Smooth muscle cell of the brain vasculature (primary cell): ENCODE measurements at regions not wholly inside any gene's neighbourhood (a gene's known extent, or its start where the extent isn't known, plus 50 kb on each side); places are given as distances from the start of the nearest gene placed in this dataset.

Experiments used
- DNase-seq: peaks from one replicate; pipeline ENCODE4 v3.0.0-alpha.2; 2012; ENCODE audit warnings: low read depth, low spot score

DNA sequence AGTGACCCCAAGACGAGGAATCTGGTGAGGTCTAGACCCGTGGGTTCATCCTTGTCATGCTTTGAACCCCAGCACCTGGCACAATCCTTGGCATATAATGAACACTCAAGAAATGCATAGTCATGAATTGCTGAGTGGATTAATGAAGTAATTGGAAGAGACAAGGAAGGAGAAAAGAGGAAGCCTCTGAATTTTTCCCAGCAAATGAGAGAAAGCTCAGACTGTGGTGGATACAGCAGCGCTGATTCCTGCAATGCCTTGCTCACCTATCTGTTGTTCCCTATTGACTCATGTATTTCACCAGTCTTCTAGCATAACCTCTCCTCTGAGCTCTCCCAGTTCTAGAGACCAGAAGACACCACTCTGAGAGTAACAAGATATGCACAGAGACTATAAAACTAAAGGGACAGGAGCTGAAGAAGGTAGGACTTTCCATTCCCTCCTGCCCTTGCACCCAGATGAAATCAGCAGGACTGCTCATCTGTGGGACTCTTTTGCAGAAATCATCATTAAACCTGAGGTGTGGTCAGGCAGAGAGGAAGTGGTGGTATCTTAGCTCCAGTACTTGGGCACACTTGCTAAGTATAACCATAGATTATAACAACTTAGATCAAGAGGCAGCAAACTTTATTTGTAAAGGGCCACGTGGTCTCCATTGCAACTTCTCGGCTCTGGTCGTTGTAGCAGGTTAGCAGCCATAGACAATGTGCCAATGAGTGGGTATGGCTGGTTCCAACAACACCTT lies 102.8 kb downstream of the MAF start:
- no peak for DNase-seq

DNA sequence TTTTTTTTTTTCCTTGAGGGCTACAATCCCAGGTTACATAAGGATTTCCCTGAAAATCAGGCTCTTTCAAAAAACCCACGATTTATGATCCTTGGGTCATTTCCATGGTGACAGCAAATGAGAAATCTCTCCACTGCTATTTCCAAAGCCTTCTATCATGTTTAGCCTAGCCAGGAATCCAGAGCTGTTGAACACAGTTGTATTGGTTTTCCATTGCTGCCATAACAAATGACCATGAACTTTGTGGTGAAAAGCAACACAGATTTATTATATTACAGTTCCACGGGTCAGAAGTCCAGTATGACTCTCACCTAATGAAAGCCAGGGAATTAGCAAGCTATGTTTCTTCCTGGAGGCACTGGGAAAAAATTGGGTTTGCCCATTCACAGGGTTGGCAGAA lies 106.6 kb downstream of the MAF start:
- DNase-seq = no peak

DNA sequence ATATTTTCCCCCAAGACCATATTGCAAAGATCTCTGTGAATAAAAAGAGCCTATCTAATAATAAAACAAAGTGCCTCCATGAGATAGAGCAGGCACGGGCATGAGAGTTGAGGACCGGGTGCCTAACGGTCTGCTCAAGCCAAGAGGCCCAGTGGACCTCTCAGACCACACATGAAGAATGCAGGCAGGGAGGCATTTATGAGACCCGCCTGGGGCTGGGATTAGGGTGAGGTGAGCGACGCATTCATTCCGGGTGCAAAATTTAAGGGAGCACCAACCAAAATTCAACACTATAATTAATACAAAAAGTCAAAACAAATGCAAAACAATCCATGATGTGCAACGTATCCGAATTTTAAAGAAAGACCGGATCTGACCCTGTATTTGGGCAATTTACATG lies 108.5 kb downstream of the MAF start:
- no peak for DNase-seq

DNA sequence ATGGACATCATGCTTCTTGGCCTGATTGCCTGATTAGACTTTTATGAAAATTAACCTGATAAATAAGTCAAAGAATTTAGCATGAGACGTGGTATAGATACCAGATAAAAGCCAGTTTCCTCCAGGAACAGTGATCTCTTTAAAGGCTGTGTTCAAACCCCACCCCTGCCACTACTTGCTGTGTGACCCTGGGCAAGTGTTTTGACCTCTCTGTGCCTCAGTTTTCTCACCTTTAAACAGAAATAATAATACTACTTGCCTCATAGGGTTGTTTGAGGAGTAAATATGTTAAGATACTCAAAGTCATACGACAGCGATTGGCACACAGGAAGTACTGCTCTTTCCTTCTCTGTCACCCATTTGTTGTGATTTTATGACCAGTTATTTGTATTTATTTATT lies 115.5 kb downstream of the MAF start:
- no peak for DNase-seq

DNA sequence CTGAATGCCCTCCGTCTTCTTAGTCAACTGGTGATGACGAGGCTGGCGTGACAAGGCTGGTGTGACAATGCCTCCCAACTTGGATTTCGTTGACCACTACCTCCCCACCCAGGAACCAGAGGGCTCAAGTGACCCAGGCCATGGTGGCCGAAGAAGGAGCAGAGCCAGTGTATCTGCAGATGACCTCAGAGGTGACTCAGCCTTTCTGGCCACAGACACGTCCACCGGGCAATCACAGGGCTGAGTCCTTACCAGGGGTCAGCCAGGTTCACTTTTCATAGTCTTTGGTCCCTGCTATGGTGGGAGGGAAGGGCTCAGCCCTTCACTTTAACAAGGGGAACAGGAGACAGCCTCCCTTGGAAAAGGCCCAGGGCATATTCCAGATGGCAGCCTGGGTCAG lies 116.3 kb downstream of the MAF start:
- no peak for DNase-seq

DNA sequence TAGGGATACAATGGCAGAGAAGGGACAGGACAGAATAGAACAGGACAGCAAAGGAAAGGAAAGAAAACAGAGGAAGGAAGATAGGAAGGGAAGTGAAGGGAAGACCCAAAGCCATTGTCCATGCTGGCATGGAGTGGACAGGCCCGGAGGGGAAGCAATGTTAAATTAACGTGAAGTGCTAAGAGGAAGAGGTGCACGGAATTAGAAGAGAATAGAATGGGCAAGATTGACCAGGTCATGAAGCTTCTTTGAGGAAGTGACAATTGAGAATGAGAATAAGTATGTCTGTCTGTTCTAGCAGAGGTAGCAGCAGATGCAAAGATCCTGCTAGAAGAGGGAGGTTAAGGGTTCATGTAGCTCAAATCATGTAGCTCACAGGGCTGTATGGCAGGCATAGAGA lies 117.2 kb downstream of the MAF start:
- no peak for DNase-seq

DNA sequence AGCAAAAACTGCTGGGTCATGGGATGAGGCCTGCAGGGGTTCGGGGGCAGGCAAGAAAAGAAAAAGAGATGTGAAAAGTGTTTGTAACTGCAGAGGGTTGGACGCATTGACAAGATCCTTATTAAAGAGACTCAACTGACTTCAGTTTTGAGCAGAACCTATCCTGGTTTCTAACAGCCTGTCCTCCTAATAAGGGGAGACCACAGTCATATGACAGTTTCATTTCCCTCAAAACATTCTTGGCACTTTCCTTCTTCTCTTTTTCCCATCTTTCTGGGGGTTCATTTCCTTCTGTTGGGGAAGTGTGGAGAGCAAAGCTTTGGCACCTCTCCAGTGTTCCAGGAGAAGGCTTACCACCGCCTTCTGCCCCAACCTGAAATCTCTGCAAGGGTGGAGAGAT lies 118.5 kb downstream of the MAF start:
- no peak for DNase-seq

DNA sequence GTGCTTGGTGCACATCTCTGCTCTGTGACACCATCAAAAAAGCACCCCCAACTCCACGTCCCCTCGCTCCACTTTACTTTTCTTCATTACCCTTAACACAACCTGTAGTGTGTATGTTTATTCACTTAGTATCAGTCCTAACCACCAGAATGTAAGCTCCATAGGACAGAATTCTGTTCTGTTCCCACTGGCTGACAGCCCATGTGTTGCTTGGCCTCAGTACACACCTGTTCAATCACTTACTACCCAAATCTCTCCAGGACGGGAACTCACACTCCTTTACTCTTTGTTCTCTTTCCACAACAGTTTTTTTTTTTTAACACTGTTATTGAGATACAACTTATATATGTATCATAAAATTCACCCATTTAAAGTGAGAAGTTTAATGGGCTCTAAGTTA lies 119.6 kb downstream of the MAF start:
- DNase-seq = no peak

DNA sequence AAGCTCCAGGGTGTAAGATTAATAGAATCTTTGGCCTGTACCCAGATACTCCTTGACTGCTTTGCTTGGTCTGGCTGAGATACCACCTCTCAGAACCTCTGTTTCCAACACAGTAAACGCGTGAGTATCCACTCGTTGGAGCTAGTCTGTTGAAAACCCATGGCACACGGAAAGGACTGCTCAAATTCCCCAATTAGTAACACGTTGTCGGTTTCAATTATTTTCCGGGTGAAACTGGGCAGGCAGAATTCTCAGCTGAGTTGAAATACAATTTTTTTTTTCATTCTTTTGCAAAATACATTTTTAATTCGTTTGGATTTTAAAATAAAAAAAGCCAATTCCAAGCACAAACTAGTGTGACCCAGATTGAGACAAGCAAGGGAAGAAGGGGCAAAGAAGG lies 120.5 kb downstream of the MAF start:
- DNase-seq = no peak

DNA sequence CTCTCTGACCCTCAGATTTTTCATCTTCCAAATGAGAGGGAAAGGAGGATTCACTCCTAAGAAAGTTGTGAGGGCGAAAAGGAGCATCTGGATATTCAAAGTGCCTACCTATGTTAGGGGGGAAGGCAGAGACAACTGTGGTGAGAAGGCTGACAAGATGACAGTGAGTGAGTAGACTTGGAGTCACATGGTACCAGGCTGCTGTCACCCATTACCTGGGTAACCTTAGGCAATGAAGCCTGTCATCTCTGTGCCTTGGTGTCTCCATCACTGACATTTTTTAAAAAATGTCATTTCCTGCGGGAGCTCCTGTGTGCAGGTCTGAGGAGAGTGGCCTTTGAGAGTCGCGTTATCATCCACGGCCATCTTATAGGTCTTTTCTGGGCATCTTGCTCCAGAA lies 124.0 kb downstream of the MAF start:
- no peak for DNase-seq

DNA sequence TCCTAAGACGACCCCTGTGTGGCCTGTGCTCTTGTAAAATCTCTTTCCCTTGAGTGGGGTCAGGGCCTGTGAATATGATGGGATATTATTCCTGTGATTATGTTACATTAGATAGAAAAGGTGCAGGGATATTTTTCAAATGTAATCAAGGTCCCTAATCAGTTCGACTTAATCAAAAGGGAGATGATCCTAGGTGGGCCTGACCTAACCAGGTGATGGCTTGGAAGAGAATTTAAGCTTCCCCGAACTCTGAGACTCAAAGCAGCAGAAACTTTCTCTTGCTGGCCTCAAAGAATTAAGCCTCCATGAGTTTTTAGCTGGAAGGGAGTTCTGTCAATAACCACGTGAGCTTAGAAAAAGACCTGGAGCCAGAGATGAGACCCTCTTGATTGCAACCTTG lies 124.7 kb downstream of the MAF start:
- no peak for DNase-seq

DNA sequence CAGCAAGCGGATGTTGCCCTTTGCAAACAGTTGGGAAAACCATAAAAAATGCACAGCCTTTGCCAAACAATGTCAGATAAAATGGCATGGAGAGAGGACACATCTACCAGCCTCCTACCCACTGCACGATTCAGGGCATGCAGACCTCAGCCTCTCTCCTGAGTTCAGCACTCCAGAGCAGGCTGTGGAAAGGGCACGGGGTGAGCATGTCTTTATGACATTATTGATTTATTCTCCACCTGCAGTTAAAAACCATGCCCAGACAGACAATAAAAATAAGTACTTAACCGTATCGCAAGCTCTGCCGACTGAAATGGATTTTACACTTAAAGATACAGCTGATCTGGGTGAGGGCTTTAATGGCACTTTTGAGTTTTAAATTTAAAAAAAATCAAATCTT lies 127.1 kb downstream of the MAF start:
- no peak for DNase-seq

DNA sequence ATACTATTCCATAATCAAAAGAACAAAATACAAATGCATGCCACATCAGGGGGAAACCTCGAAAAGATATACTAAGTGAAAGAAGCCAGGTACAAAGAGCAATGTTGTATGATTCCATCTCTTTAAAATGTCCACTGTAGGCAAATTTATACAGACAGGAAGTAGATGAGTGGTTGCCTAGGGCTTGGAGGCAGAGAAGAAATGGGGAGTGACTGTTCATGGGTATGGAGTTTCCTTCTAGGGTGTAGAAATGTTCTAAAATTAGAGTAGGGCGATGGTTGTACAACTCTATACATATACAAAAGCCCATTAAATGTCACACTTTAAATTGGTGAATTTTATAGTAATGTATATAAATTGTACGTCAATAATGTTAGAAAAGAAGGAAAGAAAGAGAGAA lies 128.1 kb downstream of the MAF start:
- DNase-seq = no peak

DNA sequence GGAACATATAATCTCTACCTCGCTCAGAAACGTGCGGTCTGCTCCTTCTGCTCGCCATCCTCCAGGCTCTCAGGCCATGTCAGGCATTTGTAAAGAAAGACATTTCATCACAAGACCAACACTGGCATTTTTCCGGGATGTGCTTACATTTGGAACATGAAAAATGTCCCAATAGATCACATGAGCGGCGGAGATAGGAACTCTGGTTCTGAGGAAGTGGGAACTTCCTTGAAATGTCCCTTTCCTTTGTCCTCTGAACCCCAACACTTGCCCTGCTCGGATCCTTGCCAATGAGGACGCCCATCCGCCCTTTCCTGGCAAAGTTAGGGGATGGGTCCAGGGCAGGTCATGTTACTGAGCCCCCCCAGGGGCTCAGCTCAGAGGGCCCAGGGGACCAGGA lies 130.5 kb downstream of the MAF start:
- DNase-seq = no peak

DNA sequence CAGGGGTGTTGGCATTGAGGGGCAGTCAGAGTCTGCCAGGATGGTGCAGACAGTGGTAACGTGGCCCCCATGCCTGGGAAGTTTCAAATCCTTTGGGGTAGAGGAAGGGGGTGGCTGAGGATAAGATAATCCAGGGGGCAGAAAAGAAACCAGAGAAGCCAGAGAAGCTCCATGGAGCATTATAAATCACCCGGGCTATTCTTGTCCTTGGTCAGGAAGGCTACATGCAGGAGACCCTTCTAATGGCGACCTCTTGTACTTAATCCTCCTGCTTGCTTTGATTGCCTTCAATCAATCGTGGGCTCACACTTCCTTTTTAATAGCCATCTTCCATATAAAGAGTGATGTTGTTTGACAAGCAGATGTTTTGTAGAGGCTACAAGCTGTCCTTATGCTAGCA lies 131.9 kb downstream of the MAF start:
- no peak for DNase-seq

DNA sequence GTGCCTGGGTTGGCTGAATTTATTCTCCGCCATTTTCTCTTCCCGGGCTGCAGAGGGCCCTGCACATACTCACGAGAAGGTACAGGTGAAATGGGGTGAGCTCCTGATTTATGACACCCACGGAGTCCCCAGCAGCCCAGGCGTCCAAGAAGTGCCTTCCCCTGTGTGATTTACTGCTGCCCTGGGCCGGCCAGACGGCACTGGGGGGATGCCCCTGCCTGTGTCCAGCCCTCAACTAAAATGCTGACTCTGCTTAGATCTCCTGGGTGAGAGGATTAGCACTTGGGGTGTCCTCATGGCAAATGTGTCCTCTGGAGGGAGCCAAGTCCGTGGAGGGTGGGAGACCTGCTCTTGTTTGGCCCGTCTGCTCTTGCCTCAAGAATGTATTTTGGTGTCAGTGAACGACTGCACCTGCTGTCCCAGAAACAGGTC lies 132.4 kb downstream of the MAF start:
- no peak for DNase-seq

DNA sequence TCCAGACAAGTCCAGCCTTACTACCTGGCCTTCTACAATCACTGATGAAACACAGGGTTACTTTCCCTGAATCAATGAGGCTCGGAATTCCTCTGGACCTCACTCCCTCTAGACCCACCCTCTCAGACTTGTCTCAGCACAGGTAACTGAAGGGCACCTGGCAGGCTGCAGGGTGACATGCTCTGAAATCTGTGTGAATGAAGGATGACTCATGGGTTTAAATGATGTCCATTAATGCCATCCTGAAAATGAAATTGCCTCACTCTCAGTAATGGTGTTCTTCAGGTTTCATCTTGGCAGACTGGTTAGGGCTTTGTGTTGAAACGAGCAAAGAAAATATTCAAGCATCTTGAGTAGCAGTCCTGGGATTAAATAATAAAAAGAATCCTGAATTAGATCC lies 134.4 kb downstream of the MAF start:
- no peak for DNase-seq

DNA sequence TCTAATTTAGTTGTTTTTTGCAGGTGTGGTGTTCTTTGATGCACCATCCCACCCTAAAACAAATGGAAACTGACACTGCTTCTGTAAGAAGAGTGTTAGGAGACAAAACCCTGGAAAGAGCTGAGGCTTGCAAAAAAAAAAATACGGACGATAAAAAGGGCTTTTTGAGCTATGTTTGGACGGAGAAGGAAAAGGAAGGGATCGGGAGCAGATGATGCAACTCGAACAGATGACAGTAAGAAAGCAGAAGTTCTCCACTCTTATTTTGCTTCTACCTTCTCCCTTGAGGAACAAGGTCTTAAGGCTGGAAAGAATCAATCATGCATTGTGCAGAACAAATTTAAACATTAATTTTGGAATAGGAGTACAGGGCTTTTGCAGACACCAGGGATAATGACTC lies 136.7 kb downstream of the MAF start:
- no peak for DNase-seq

DNA sequence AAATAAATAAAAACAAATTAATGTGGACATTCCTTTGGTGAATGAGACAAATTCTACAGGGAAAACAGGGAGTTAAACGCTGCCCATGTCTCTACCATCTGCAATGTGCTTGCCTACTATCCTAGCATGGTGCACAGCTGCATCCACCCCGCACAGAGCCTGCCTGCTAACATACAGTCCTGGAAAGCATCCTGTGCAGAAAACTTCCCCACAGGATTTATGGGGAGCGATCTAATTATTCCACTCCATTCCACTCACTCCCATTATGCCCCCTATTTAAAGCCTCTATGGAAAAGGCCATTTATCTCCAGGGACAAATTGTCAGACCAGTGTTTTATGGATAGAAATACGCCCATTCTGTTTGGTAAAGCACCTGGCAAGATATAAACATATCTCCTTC lies 144.5 kb downstream of the MAF start:
- no peak for DNase-seq

DNA sequence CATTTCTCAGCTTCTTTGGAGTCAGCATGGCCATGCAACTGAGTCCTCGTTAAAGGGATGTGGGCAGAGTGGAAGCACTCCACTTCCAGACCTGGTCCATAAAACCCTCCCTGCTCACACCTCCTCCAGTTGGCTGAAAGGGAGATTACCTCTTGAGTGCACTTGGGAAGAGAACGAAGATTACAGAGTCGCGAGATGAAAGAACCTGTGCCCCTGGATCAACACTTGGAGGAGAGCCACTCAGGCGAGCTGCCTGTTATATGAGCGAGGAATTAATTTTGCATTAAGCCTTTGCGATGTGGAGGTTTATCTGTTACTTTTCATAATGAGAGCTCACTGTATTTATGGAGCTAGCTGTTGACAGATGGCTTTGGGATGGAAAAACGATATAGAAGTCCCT lies 147.9 kb downstream of the MAF start:
- no peak for DNase-seq

DNA sequence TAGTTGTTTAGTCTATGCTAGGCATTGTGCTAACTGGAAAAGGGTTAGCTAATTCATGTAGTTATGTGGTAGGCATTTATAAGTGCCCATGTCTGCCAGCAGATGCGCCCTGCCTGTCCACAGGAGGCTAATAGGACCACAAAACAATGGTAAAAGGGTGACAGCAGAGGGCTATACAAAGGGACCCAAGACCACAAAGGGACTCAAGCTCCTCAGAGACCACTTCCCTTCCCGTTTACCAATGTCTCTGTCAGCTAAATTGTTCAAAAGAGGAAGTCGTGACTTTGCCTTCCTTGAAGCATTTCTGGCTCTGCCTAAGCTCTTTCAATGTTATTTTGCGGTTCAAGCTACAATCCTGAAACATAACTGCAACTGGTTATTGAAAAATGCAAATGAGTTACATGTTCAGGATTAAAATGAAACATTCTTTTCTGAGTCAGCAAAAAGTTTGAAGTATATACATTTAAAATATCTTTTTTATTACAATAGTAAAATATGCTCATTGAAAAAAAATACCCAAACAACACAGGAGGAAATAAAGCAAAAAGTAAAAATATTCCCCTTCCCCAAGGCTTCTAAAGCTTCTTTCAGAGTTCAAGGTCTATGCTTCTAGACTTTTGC lies 149.2 kb downstream of the MAF start:
- no peak for DNase-seq

DNA sequence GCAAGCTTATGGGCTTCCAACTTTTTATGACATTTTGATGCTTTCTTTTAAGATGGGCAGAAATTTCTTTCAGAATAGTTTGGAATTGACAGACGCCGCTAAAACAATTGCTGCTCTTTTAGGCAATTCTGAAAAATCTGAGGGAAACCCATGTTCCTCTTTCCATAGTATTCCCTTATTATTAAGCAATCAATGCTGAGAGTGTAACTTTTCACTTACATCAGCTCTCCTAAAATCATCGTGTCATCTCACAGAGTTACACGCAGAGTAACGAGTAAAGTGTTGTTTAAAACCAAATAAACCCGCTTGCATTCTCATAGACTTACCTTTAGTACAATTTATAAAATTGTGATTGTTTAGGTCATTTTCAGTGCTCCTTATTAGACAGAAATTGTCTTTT lies 150.6 kb downstream of the MAF start:
- no peak for DNase-seq

DNA sequence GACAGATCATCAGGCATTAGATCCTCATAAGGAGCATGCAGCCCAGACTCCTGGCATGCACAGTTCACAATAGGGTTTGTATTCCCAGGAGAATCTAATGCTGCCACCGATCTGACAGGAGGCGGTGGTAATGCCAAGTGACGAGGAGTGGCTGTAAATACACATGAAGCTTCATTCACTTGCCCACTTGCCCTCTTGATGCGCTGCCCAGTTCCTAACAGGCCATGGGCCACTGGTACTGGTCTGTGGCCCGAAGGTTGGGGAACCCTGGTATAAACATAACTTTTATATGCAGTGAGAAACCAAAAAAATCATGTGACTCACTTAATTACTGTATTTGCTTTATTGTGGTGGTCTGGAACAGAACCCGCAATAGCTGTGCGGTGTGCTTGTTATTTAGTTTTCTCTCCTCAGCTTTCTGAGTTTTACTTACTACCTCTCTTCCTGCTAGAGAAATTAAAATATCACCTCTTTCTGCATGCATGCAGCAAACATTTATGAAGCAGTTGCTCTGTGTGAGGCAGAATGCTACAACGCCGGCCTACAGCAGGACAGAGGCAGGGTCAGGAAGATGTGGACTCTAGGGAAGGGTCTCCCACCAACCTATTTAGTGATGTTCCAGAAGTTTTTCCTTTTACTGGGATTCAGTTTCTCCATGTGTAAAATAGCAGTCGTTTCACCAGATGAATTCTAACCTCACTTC lies 151.3 kb downstream of the MAF start:
- DNase-seq = no peak
